ENCODE measurements at regions not wholly inside any gene's neighbourhood (a gene's known extent, or its start where the extent isn't known, plus 50 kb on each side); places are given as distances from the start of the nearest gene placed in this dataset.
"Not testable (repeated sequence)": the region's sequence is repeated elsewhere in the genome, so short reads cannot be mapped to it uniquely, and the experiment has no call there.

GRCh38 chr13:60265566-60265965 lies 101.8 kb upstream of the DIAPH3 start:
- TF ChIP-seq, protein P1, sequence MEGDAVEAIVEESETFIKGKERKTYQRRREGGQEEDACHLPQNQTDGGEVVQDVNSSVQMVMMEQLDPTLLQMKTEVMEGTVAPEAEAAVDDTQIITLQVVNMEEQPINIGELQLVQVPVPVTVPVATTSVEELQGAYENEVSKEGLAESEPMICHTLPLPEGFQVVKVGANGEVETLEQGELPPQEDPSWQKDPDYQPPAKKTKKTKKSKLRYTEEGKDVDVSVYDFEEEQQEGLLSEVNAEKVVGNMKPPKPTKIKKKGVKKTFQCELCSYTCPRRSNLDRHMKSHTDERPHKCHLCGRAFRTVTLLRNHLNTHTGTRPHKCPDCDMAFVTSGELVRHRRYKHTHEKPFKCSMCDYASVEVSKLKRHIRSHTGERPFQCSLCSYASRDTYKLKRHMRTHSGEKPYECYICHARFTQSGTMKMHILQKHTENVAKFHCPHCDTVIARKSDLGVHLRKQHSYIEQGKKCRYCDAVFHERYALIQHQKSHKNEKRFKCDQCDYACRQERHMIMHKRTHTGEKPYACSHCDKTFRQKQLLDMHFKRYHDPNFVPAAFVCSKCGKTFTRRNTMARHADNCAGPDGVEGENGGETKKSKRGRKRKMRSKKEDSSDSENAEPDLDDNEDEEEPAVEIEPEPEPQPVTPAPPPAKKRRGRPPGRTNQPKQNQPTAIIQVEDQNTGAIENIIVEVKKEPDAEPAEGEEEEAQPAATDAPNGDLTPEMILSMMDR (IDR thresholded peaks at IDR 0.05; ENCODE audit: insufficient read depth, low read depth, low read length) = no peak

GRCh38 chr13:60267498-60268202 lies 103.9 kb upstream of the DIAPH3 start:
- H3K4me3 ChIP-seq (ENCODE audit: low read depth, low read length) = peak overlapping the region; percentile 36
- no peak for DNase-seq (ENCODE audit: low read depth)
- TF ChIP-seq, protein P1 (IDR thresholded peaks at IDR 0.05; ENCODE audit: insufficient read depth, low read depth, low read length) = no peak

More at GRCh38 chr13:60265566-60265965, 101.8 kb upstream of the DIAPH3 start:
- no peak overlapping the region for H3K4me3 ChIP-seq (ENCODE audit: low read depth, low read length)
- no peak for DNase-seq (ENCODE audit: low read depth)

DNA sequence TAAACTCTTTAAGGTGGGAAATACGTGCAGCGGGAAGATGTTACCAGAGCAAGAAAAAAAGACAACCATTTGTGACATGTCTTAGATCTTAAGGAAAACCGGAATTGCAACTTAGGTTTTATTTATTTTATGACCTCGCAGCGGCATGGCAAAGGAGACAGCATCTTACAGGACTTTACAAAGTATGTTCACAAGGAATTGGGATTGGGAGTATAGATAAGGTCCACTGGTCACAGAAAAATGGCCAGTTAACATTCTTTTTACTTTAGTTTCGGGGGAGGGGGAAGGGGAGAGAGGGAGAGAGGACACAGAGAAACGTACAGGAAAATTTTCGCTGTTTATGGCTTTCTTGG lies 104.5 kb upstream of the DIAPH3 start:
- DNase-seq (ENCODE audit: low read depth) = no peak
- peak overlapping the region; percentile 36 for H3K4me3 ChIP-seq (ENCODE audit: low read depth, low read length)
- TF ChIP-seq, protein P1 (IDR thresholded peaks at IDR 0.05; ENCODE audit: insufficient read depth, low read depth, low read length) = no peak

- DNase-seq (ENCODE audit: low read depth) = no peak
- H3K4me3 ChIP-seq (ENCODE audit: low read depth, low read length) = no peak overlapping the region
- TF ChIP-seq, protein P1 (IDR thresholded peaks at IDR 0.05; ENCODE audit: insufficient read depth, low read depth, low read length) = no peak
These were observed 110.3 kb upstream of the DIAPH3 start for GRCh38 chr13:60273971-60274527.

GRCh38 chr13:60274655-60275054 lies 110.9 kb upstream of the DIAPH3 start:
- TF ChIP-seq, protein P1 (IDR thresholded peaks at IDR 0.05; ENCODE audit: insufficient read depth, low read depth, low read length) = no peak
- H3K4me3 ChIP-seq (ENCODE audit: low read depth, low read length) = no peak overlapping the region
- no peak for DNase-seq (ENCODE audit: low read depth)

- no peak overlapping the region for H3K4me3 ChIP-seq (ENCODE audit: low read depth, low read length)
- TF ChIP-seq, protein P1 (IDR thresholded peaks at IDR 0.05; ENCODE audit: insufficient read depth, low read depth, low read length) = no peak
These were observed 111.5 kb upstream of the DIAPH3 start for GRCh38 chr13:60275208-60275607.

GRCh38 chr13:60280524-60280923 lies 116.5 kb upstream of the TDRD3 start:
- DNase-seq (ENCODE audit: low read depth); H3K4me3 ChIP-seq (ENCODE audit: low read depth, low read length): not testable (repeated sequence)

More at GRCh38 chr13:60275208-60275607, 111.5 kb upstream of the DIAPH3 start:
- no peak for DNase-seq (ENCODE audit: low read depth)

Measured in fibroblast of villous mesenchyme (primary cell).